AG04449 (cell line): ENCODE measurements at regions not wholly inside any gene's neighbourhood (a gene's known extent, or its start where the extent isn't known, plus 50 kb on each side); places are given as distances from the start of the nearest gene placed in this dataset.

Source experiments
- CTCF ChIA-PET: fragments of 350-600 bp; formaldehyde crosslinking; extraction: SDS; loops from one replicate; lab custom pipeline; 2021; ENCODE audit warnings: antibody characterized with exemption; lab: Yijun Ruan, JAX
- POLR2A ChIA-PET: fragments of 400-600, 350-600 bp; formaldehyde crosslinking; extraction: SDS; loops from one replicate; lab custom pipeline; 2020; ENCODE audit warnings: antibody characterized with exemption, inconsistent platforms; lab: Yijun Ruan, JAX
- DNase-seq: peaks from one replicate; pipeline ENCODE4 v3.0.0-alpha.2; 2010; ENCODE audit warnings: low read depth, low spot score
- H3K4me3 ChIP-seq: 2 replicates; pipeline ENCODE4 v1.5.1; 2011; ENCODE audit warnings: low read depth, mild to moderate bottlenecking, control low read depth, low read length
- CTCF ChIP-seq: IDR thresholded peaks from one replicate; pipeline ENCODE4 v1.5.1; 2011; ENCODE audit warnings: mild to moderate bottlenecking, moderate library complexity, low read length, control low read depth, inconsistent platforms; ENCODE audit not compliant: insufficient read depth; ENCODE audit errors: missing control alignments

GRCh38 chr1:48058135-48059025 lies 61.2 kb upstream of the TRABD2B start:
- no peak overlapping the region for H3K4me3 ChIP-seq
- ChIA-PET POLR2A (no interaction called here), CTCF (no interaction called here)
- no peak for DNase-seq
- TF ChIP-seq CTCF: no peak

- ChIA-PET POLR2A (no interaction called here), CTCF (no interaction called here)
- no peak overlapping the region for H3K4me3 ChIP-seq
- DNase-seq: no peak
- no peak for TF ChIP-seq CTCF
These were observed 60.1 kb upstream of the TRABD2B start for GRCh38 chr1:48057249-48057648.

- no peak for TF ChIP-seq CTCF
- ChIA-PET CTCF (no interaction called here), POLR2A (no interaction called here)
- no peak overlapping the region for H3K4me3 ChIP-seq
- DNase-seq: no peak
These were observed 58.9 kb upstream of the TRABD2B start for GRCh38 chr1:48055876-48056764.

GRCh38 chr1:48054232-48054631 lies 57.0 kb upstream of the TRABD2B start:
- H3K4me3 ChIP-seq: no peak overlapping the region
- POLR2A ChIA-PET: no interaction called here
- no peak for DNase-seq
- CTCF ChIA-PET: no interaction called here
- TF ChIP-seq CTCF: no peak

DNA sequence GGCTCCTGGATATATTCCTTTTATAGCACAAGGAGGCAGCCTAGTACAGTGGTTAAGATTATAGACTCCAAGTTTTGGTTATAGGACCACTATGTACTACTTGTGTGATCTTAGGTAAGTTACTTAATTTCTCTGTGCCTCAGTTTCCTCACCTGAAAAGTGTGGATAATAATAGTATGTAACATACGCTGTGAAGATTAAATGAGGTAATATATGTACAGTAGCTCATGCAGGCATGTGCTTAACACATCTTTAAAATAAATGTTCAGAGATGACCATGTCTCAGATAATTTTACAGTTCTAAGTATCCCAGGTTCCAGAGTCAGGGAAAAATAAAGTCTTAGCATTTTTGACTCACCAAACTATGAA lies 55.7 kb upstream of the TRABD2B start:
- no peak for TF ChIP-seq CTCF
- no peak overlapping the region for H3K4me3 ChIP-seq
- ChIA-PET CTCF (no interaction called here), POLR2A (no interaction called here)
- DNase-seq: no peak

DNA sequence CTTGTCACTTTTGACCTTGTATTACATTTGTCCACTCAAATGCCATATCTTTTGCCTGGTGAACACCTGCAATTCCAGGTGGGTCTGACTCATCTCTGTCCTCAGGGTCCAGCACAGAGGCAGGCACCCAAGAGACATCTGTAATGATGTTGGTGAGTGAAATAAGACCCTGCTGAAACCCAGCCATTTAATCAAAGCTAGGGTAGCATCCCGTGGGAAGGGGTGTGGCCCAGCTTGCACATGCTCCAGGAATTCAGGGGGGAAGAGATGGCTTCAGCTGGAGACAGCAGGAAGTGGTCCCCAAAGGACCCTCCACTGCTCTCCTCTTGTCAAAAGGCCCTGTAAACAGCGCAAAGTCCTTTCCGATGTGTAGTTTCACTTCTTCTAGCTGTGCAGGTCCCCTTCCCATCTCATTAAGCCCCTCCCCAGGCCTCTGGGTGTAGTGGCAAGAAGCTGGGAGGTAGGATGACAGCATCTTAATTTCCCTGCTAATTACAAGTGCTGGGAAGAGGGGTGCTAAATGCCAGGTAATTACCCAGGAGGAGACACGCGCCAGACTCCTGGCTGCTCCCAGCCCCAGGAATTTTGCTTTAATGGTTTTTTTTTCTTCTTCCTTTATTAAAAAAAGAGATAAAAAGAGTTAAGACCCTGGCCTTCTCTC lies 54.4 kb upstream of the TRABD2B start:
- no peak for DNase-seq
- POLR2A ChIA-PET: interaction anchor here (0.7 kb wide), 1 partner anchor 81 kb away, joined by 3 read pairs; no protein-coding TSS in a partner anchor
- CTCF ChIA-PET: interaction anchor here (1.1 kb wide), 1 partner anchor 10 kb away, joined by 3 read pairs; no protein-coding TSS in a partner anchor
- no peak for TF ChIP-seq CTCF
- H3K4me3 ChIP-seq: no peak overlapping the region
